ENCODE measurements at regions not wholly inside any gene's neighbourhood (a gene's known extent, or its start where the extent isn't known, plus 50 kb on each side); places are given as distances from the start of the nearest gene placed in this dataset.

- TF ChIP-seq CTCF (conservative IDR thresholded peaks at IDR 0.05), result no peak
- TF ChIP-seq ZFX (IDR thresholded peaks at IDR 0.05), result no peak
Measured at GRCh38 chrX:10054396-10054795, 87.2 kb downstream of the CLDN34 start.
